ENCODE measurements at regions not wholly inside any gene's neighbourhood (a gene's known extent, or its start where the extent isn't known, plus 50 kb on each side); places are given as distances from the start of the nearest gene placed in this dataset.
"Not testable (repeated sequence)": the region's sequence is repeated elsewhere in the genome, so short reads cannot be mapped to it uniquely, and the experiment has no call there.

DNA sequence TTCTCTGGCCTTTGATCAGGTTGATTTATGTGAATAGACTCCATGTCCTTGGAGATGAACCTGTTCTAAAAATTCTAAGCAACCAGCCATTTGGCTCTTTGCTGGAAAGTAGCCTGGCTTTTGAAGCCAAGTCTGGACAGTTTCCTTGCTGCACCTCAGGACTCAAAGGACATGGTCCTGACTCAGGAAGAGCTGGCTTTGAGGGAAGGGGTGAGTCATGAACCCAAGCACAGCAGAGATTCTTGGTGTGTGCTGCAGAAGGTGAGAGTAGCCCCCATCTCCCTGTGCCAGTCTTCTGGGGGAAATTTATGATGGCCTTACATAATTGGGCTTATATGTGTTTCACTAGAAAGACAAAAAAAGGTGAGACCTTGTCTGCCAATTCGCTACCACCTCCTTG is 287.2 kb upstream of the PLGLB2 start:
- not testable (repeated sequence) for H3K36me3 ChIP-seq (ENCODE audit: control insufficient read depth, insufficient read depth, low read length); DNase-seq (ENCODE audit: low read depth in 4 of 6, low spot score in 6 of 6); H3K9me3 ChIP-seq (ENCODE audit: control insufficient read depth, insufficient read depth, low read length); H3K4me1 ChIP-seq (ENCODE audit: control insufficient read depth, insufficient read depth, low read length); H3K27me3 ChIP-seq (ENCODE audit: control insufficient read depth, insufficient read depth, low read length); H3K27ac ChIP-seq (ENCODE audit: low read depth, low read length); H3K4me3 ChIP-seq (ENCODE audit: low read depth, low read length)
- no CpG with 5 or more reads among the region's 1 CpG for WGBS (ENCODE audit: insufficient coverage)

- not testable (repeated sequence) for H3K9me3 ChIP-seq (ENCODE audit: control insufficient read depth, insufficient read depth, low read length); H3K36me3 ChIP-seq (ENCODE audit: control insufficient read depth, insufficient read depth, low read length); DNase-seq (ENCODE audit: low read depth in 4 of 6, low spot score in 6 of 6); H3K4me3 ChIP-seq (ENCODE audit: low read depth, low read length); H3K27me3 ChIP-seq (ENCODE audit: control insufficient read depth, insufficient read depth, low read length); H3K4me1 ChIP-seq (ENCODE audit: control insufficient read depth, insufficient read depth, low read length); H3K27ac ChIP-seq (ENCODE audit: low read depth, low read length)
- no CpG with 5 or more reads among the region's 4 CpGs for WGBS (ENCODE audit: insufficient coverage)
Measured at GRCh38 chr2:87461671-87462070, 286.2 kb upstream of the PLGLB2 start.

DNA sequence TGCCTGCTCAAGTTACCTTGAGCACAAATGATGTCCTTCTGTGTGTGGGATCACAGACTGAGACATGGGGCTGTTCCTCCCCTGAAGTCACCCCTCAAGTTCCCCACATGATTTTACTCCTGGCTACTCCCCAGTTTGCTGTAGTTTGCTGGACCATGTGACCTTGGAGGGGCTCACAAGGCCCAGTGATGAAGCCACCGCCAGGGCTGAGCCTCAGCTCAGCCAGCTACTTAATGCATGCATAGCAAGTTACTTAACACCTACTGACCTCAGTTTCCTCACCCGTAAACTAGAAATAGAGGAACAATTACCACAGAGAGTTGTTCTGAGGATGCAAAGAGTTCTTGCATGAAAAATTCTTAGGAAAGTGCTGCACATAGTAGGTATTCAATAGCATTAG is 283.7 kb upstream of the PLGLB2 start:
- not testable (repeated sequence) for H3K4me1 ChIP-seq (ENCODE audit: control insufficient read depth, insufficient read depth, low read length); H3K9me3 ChIP-seq (ENCODE audit: control insufficient read depth, insufficient read depth, low read length); H3K27me3 ChIP-seq (ENCODE audit: control insufficient read depth, insufficient read depth, low read length); H3K36me3 ChIP-seq (ENCODE audit: control insufficient read depth, insufficient read depth, low read length); H3K27ac ChIP-seq (ENCODE audit: low read depth, low read length); DNase-seq (ENCODE audit: low read depth in 4 of 6, low spot score in 6 of 6); H3K4me3 ChIP-seq (ENCODE audit: low read depth, low read length)
- no CpG with 5 or more reads among the region's 2 CpGs for WGBS (ENCODE audit: insufficient coverage)

GRCh38 chr2:87465730-87466129 is 282.2 kb upstream of the PLGLB2 start:
- not testable (repeated sequence) for H3K4me1 ChIP-seq (ENCODE audit: control insufficient read depth, insufficient read depth, low read length); H3K27me3 ChIP-seq (ENCODE audit: control insufficient read depth, insufficient read depth, low read length); DNase-seq (ENCODE audit: low read depth in 4 of 6, low spot score in 6 of 6); H3K4me3 ChIP-seq (ENCODE audit: low read depth, low read length); H3K36me3 ChIP-seq (ENCODE audit: control insufficient read depth, insufficient read depth, low read length); H3K9me3 ChIP-seq (ENCODE audit: control insufficient read depth, insufficient read depth, low read length); H3K27ac ChIP-seq (ENCODE audit: low read depth, low read length)
- no CpG with 5 or more reads among the region's 3 CpGs for WGBS (ENCODE audit: insufficient coverage)

- not testable (repeated sequence) for H3K27ac ChIP-seq (ENCODE audit: low read depth, low read length); H3K4me3 ChIP-seq (ENCODE audit: low read depth, low read length); H3K4me1 ChIP-seq (ENCODE audit: control insufficient read depth, insufficient read depth, low read length); DNase-seq (ENCODE audit: low read depth in 4 of 6, low spot score in 6 of 6); H3K9me3 ChIP-seq (ENCODE audit: control insufficient read depth, insufficient read depth, low read length); H3K36me3 ChIP-seq (ENCODE audit: control insufficient read depth, insufficient read depth, low read length); H3K27me3 ChIP-seq (ENCODE audit: control insufficient read depth, insufficient read depth, low read length)
- no CpG with 5 or more reads among the region's 8 CpGs for WGBS (ENCODE audit: insufficient coverage)
Measured at GRCh38 chr2:87466591-87467120, 281.2 kb upstream of the PLGLB2 start.

DNA sequence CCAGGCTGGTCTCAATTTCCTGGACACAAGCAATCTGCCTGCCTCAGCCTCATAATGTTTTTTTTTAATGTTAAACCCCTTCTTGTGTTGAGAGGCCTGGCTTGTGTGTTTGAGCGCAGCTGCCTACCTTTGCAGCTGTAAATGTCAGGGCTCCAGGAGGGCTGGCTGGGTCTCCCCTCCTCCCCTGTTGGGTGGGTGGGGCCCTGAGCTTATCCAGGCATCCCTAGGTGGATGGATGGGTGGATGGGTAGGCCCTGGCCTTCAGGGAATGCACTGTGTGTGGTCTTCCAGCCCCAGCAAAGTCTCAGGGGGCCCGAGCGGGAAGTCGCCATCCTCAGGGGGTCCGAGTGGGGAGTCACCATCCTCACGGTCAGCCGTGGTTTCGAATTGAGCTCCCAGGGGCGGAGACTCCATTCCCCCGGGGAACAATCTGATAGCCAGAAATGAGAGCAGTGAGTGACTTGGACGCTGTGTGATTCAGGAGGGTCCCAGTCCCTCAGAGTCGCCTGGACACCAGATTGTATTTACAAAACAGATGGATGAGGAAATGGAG is 279.4 kb upstream of the PLGLB2 start:
- not testable (repeated sequence) for H3K4me1 ChIP-seq (ENCODE audit: control insufficient read depth, insufficient read depth, low read length); H3K36me3 ChIP-seq (ENCODE audit: control insufficient read depth, insufficient read depth, low read length); DNase-seq (ENCODE audit: low read depth in 4 of 6, low spot score in 6 of 6); H3K27ac ChIP-seq (ENCODE audit: low read depth, low read length); H3K4me3 ChIP-seq (ENCODE audit: low read depth, low read length); H3K27me3 ChIP-seq (ENCODE audit: control insufficient read depth, insufficient read depth, low read length); H3K9me3 ChIP-seq (ENCODE audit: control insufficient read depth, insufficient read depth, low read length)
- WGBS (ENCODE audit: insufficient coverage): no CpG with 5 or more reads among the region's 12 CpGs

DNA sequence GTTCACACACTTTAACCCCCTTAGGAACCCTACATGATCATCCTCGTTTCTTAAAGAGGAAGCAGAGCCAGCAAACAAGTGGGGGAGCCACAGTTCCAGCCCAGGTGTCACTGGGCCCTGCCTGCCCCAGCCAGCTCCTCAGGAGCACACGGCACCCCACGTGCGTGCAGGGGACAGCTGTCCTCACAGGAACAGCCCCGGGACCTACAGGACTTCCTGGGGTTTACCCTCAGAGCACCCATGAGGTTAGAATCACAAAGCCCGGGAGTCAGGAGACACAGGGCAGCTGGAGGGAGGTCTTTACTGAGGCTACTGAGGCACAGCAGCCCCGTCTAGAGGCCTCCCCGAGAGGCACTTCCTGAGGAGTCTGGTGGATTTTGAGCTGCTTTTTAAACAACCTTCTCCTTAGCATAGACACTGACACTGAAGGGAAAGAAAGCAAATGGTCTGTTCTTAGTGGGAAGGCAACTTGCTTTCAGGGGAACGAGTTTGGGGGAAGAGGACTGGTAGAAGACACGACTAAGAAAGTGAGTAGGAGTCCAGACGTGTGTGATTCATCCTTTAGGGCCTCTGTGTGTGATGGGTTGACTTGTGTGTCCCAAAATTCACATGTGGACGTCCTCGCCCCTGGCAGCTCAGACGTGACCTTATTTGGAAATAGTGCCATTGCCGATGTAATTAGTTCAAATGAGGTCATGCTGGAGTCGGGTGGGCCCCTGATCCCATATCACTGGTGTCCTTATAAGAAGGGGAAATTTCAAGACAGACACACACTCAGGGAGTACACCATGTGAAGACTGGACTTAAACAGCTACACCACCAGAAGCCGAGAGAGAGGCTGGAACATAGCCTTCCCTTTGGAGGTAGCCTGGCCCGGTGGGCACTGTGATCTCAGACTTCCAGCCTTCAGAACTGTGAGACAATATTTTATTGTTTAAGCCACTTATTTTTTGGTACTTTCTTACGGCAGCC is 278.4 kb upstream of the PLGLB2 start:
- H3K4me3 ChIP-seq (ENCODE audit: low read depth, low read length); H3K36me3 ChIP-seq (ENCODE audit: control insufficient read depth, insufficient read depth, low read length); H3K4me1 ChIP-seq (ENCODE audit: control insufficient read depth, insufficient read depth, low read length); DNase-seq (ENCODE audit: low read depth in 4 of 6, low spot score in 6 of 6); H3K27ac ChIP-seq (ENCODE audit: low read depth, low read length); H3K27me3 ChIP-seq (ENCODE audit: control insufficient read depth, insufficient read depth, low read length); H3K9me3 ChIP-seq (ENCODE audit: control insufficient read depth, insufficient read depth, low read length): not testable (repeated sequence)
- WGBS (ENCODE audit: insufficient coverage): 60% methylated on average over 1 of the region's 19 CpGs

- not testable (repeated sequence) for H3K4me1 ChIP-seq (ENCODE audit: control insufficient read depth, insufficient read depth, low read length); H3K36me3 ChIP-seq (ENCODE audit: control insufficient read depth, insufficient read depth, low read length); H3K9me3 ChIP-seq (ENCODE audit: control insufficient read depth, insufficient read depth, low read length); DNase-seq (ENCODE audit: low read depth in 4 of 6, low spot score in 6 of 6); H3K27me3 ChIP-seq (ENCODE audit: control insufficient read depth, insufficient read depth, low read length); H3K4me3 ChIP-seq (ENCODE audit: low read depth, low read length); H3K27ac ChIP-seq (ENCODE audit: low read depth, low read length)
- WGBS (ENCODE audit: insufficient coverage): 96% methylated on average over 8 of the region's 25 CpGs
Measured at GRCh38 chr2:87470381-87471380, 277.2 kb upstream of the PLGLB2 start.

DNA sequence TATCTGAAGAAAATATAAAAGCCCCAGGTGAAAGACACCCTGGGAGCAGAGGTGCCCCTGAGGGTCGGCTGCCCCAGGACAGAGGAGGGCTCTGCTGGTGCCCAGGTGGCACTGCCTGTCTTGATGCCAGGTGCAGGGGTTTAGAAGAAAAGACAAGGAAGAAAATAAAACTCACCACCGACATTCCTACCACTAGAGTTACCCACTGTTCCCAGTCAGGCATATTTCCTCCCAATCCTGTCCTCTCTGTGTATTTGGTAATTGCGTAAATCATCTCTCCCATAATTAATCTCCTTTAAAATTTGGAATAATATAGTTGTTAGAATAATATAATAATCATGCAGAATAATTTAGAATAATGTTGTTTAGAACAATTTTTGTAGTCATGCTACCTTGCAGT is 276.4 kb upstream of the PLGLB2 start:
- not testable (repeated sequence) for H3K4me1 ChIP-seq (ENCODE audit: control insufficient read depth, insufficient read depth, low read length); H3K36me3 ChIP-seq (ENCODE audit: control insufficient read depth, insufficient read depth, low read length); H3K27me3 ChIP-seq (ENCODE audit: control insufficient read depth, insufficient read depth, low read length); H3K9me3 ChIP-seq (ENCODE audit: control insufficient read depth, insufficient read depth, low read length); DNase-seq (ENCODE audit: low read depth in 4 of 6, low spot score in 6 of 6); H3K4me3 ChIP-seq (ENCODE audit: low read depth, low read length); H3K27ac ChIP-seq (ENCODE audit: low read depth, low read length)
- no CpG with 5 or more reads among the region's 3 CpGs for WGBS (ENCODE audit: insufficient coverage)

All from spinal cord (tissue), 9 donors.